GM12878 (cell line): ENCODE measurements at regions not wholly inside any gene's neighbourhood (a gene's known extent, or its start where the extent isn't known, plus 50 kb on each side); places are given as distances from the start of the nearest gene placed in this dataset.

ENCODE experiments used
- ASH2L ChIP-seq: fragments of 300-600, 200-600 bp; sonication (generic); IDR thresholded peaks from 2 replicates; pipeline ENCODE4 v1.6.1; 2017; ENCODE audit warnings: low read depth, mild to moderate bottlenecking, borderline replicate concordance
- ESRRA ChIP-seq: IDR thresholded peaks from 2 replicates; pipeline ENCODE4 v1.6.1; 2012; ENCODE audit warnings: mild to moderate bottlenecking, low read length, improper control_type of control experiment
- HCFC1 ChIP-seq: fragments of 150-350 bp; IDR thresholded peaks from 2 replicates; pipeline ENCODE4 v1.6.1; 2014; ENCODE audit warnings: low read length
- SREBF2 ChIP-seq: IDR thresholded peaks from 2 replicates; pipeline ENCODE4 v1.6.1; 2012; ENCODE audit warnings: mild to moderate bottlenecking, low read length
- TF ChIP-seq, protein P1 (sequence below): fragments of 450-650 bp; formaldehyde crosslinking; IDR thresholded peaks from 2 replicates; pipeline ENCODE4 v1.4.0; 2022; ENCODE audit warnings: mild to moderate bottlenecking, moderate library complexity
- TF ChIP-seq, protein P2 (sequence below), 3 experiments: IDR thresholded peaks in 2 of 3; conservative IDR thresholded peaks in 1 of 3; 2 replicates each; pipeline ENCODE4 v1.5.1; 2011; ENCODE audit warnings: low read depth in 3 of 3, low read length in 3 of 3, mild to moderate bottlenecking in 3 of 3, control low read depth in 2 of 3, moderate library complexity in 2 of 3, inconsistent platforms in 1 of 3, mixed read lengths in 1 of 3; ENCODE audit not compliant: control insufficient read depth in 2 of 3, insufficient read depth in 1 of 3; ENCODE audit errors: extremely low read depth in 1 of 3

DNA sequence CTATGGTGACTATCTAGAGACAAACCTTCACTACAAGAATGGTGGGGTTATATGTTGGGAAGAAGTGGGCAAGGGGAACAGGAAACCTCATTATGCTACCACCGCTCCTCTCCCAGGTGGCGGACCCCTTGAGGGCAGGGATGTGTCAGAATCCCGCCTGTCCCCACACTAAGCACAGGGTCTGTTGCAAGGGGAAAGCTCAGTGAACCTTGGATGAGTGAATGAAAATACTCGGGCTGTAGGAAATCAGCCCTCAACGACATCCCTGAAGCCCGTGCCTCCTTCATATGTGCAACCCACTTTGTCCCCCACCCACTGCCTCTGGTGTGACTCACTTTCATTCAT lies 68.2 kb upstream of the AMPD3 start:
- TF ChIP-seq SREBF2: no peak
- no peak for TF ChIP-seq ASH2L
- TF ChIP-seq, protein P1, sequence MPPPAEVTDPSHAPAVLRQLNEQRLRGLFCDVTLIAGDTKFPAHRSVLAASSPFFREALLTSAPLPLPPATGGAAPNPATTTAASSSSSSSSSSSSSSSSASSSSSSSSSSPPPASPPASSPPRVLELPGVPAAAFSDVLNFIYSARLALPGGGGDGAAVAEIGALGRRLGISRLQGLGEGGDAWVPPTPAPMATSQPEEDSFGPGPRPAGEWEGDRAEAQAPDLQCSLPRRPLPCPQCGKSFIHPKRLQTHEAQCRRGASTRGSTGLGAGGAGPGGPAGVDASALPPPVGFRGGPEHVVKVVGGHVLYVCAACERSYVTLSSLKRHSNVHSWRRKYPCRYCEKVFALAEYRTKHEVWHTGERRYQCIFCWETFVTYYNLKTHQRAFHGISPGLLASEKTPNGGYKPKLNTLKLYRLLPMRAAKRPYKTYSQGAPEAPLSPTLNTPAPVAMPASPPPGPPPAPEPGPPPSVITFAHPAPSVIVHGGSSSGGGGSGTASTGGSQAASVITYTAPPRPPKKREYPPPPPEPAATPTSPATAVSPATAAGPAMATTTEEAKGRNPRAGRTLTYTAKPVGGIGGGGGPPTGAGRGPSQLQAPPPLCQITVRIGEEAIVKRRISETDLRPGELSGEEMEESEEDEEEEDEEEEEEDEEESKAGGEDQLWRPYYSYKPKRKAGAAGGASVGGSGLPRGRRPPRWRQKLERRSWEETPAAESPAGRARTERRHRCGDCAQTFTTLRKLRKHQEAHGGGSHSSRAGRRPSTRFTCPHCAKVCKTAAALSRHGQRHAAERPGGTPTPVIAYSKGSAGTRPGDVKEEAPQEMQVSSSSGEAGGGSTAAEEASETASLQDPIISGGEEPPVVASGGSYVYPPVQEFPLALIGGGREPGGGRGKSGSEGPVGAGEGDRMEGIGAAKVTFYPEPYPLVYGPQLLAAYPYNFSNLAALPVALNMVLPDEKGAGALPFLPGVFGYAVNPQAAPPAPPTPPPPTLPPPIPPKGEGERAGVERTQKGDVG: no peak
- TF ChIP-seq, protein P2, sequence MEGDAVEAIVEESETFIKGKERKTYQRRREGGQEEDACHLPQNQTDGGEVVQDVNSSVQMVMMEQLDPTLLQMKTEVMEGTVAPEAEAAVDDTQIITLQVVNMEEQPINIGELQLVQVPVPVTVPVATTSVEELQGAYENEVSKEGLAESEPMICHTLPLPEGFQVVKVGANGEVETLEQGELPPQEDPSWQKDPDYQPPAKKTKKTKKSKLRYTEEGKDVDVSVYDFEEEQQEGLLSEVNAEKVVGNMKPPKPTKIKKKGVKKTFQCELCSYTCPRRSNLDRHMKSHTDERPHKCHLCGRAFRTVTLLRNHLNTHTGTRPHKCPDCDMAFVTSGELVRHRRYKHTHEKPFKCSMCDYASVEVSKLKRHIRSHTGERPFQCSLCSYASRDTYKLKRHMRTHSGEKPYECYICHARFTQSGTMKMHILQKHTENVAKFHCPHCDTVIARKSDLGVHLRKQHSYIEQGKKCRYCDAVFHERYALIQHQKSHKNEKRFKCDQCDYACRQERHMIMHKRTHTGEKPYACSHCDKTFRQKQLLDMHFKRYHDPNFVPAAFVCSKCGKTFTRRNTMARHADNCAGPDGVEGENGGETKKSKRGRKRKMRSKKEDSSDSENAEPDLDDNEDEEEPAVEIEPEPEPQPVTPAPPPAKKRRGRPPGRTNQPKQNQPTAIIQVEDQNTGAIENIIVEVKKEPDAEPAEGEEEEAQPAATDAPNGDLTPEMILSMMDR (IDR thresholded peaks at IDR 0.05 in 2 of 3, conservative IDR thresholded peaks at IDR 0.05 in 1 of 3; ENCODE audit: control insufficient read depth in 2 of 3, extremely low read depth in 1 of 3, insufficient read depth in 1 of 3, low read depth in 3 of 3, low read length in 3 of 3): no peak
- no peak for TF ChIP-seq HCFC1
- no peak for TF ChIP-seq ESRRA
